K562 (cell line): ENCODE measurements at regions not wholly inside any gene's neighbourhood (a gene's known extent, or its start where the extent isn't known, plus 50 kb on each side); places are given as distances from the start of the nearest gene placed in this dataset.

ENCODE experiments used
- GMEB1 ChIP-seq: fragments of 250-450 bp; sonication (Bioruptor Pico); IDR thresholded peaks from 2 replicates; pipeline ENCODE4 v1.4.0; 2020; ENCODE audit warnings: mild to moderate bottlenecking
- MEF2D ChIP-seq: conservative IDR thresholded peaks from 2 replicates; pipeline ENCODE4 v1.6.1; 2016; ENCODE audit warnings: low read depth, missing genetic modification characterization, missing compliant biosample characterization
- ZNF512 ChIP-seq: IDR thresholded peaks from 2 replicates; pipeline ENCODE4 v1.6.1; 2016; ENCODE audit warnings: missing genetic modification characterization, missing compliant biosample characterization
- ZNF551 ChIP-seq: fragments of 250-450 bp; sonication (Bioruptor Pico); IDR thresholded peaks from 2 replicates; pipeline ENCODE4 v1.5.0; 2021; ENCODE audit warnings: mild to moderate bottlenecking, moderate library complexity

GRCh38 chr2:67208887-67209500 lies 188.1 kb upstream of the ETAA1 start:
- TF ChIP-seq ZNF512 (tag) (no peak), GMEB1 (CRISPR knock-in tag) (no peak), ZNF551 (CRISPR knock-in tag) (no peak), MEF2D (tag) (no peak)
